Thymus (tissue), 11 donors: ENCODE measurements at regions not wholly inside any gene's neighbourhood (a gene's known extent, or its start where the extent isn't known, plus 50 kb on each side); places are given as distances from the start of the nearest gene placed in this dataset.

Experiments
- DNase-seq, 9 donors: peaks; one replicate each; pipeline ENCODE4 v3.0.0-alpha.2; 2013; ENCODE audit warnings: low spot score in 9 of 9, low read depth in 6 of 9, missing footprints in 1 of 9
- H3K27ac ChIP-seq, 2 donors: one replicate each; pipeline ENCODE4 v1.5.1; 2013; ENCODE audit warnings: control low read depth in 1 of 2, low read depth in 1 of 2, low read length in 1 of 2, mild to moderate bottlenecking in 1 of 2, moderate library complexity in 1 of 2
- H3K27me3 ChIP-seq, 2 donors: one replicate each; pipeline ENCODE4 v1.5.1; 2013; ENCODE audit warnings: low read length in 1 of 2; ENCODE audit not compliant: control insufficient read depth in 2 of 2, insufficient read depth in 1 of 2
- H3K36me3 ChIP-seq, 2 donors: one replicate each; pipeline ENCODE4 v1.5.1; 2013; ENCODE audit warnings: low read length in 1 of 2, mild to moderate bottlenecking in 1 of 2, moderate library complexity in 1 of 2; ENCODE audit not compliant: control insufficient read depth in 2 of 2, insufficient read depth in 2 of 2
- H3K4me1 ChIP-seq, 2 donors: one replicate each; pipeline ENCODE4 v1.5.1; 2013; ENCODE audit warnings: low read length in 2 of 2; ENCODE audit not compliant: control insufficient read depth in 2 of 2, insufficient read depth in 2 of 2
- H3K4me3 ChIP-seq, 2 donors: one replicate each; pipeline ENCODE4 v1.5.1; 2013; ENCODE audit warnings: low read length in 2 of 2, control low read depth in 1 of 2, mild to moderate bottlenecking in 1 of 2
- H3K9me3 ChIP-seq, 2 donors: one replicate each; pipeline ENCODE4 v1.5.1; 2013; ENCODE audit warnings: low read length in 1 of 2, mild to moderate bottlenecking in 1 of 2; ENCODE audit not compliant: control insufficient read depth in 2 of 2, insufficient read depth in 1 of 2
- WGBS: extraction: QIAGEN DNeasy Blood & Tissue Kit; methylation state at CpG from one replicate; pipeline ENCODE4 v1.1.7; 2013; 5-methylcytosine and 5-hydroxymethylcytosine counted together
- donor health status: healthy.

DNA sequence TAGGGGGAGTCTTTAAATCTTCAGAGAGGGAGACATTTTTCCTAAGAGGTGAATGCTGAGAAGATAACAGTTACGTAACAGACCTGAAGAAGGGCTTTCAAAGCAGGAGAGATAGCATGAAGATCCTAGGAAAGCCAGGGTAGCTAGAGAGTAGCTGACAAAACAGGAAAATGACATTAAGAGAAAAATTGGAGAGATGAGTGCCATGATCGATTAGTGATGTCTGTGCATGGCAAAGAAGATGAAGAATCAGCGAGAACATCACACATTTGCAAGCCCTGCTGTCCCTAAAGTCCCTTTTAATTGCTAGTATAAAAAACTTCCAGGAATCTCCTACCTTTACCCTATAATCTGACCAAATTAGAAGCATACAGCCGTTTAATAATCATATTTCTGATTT, 116.9 kb upstream of the PAX6 start:
- no peak for DNase-seq
- H3K27ac ChIP-seq = no peak overlapping the region
- no peaks in the 10 kb centered on the region for H3K27me3 ChIP-seq
- H3K4me1 ChIP-seq = no peaks in the 10 kb centered on the region
- H3K4me3 ChIP-seq = no peak overlapping the region
- H3K9me3 ChIP-seq = no peaks in the 10 kb centered on the region
- 94% methylated on average over 4 of the region's 4 CpGs for WGBS
- no peaks in the 10 kb centered on the region for H3K36me3 ChIP-seq

DNA sequence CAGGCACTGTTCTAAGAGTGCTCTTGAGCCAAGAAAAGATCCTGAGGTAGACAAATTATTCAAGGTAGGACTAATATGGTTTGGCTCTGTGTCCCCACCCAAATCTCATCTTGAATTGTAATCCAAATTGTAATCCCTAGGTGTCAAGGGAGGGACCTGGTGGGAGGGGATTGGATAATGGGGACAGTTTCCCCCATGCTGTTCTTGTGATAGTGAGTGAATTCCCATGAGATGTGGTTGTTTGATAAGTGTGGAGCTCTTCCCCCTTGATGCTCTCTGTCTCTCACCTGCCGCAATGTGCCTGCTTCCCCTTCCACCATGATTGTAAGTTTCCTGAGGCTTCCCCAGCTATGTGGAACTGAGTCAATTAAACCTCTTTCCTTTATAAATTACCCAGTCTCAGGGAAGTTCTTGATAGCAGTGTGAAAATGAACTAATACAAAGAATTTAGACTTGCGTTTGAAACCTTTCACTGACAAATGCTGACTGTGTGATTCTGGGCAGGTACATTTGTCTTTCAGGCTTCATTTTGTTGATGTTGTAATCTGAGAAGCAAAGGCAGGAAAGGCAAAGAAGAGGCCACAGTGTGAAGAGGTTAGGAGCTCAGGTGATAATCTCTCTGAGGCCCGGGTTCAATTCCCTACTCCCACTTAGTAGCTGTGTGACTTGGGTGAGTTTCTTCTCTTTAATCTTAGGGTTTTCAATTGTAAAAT, 115.8 kb upstream of the PAX6 start:
- Histone ChIP-seq H3K36me3 (no peaks in the 10 kb centered on the region), H3K4me1 (no peaks in the 10 kb centered on the region), H3K9me3 (no peaks in the 10 kb centered on the region), H3K27me3 (no peaks in the 10 kb centered on the region), H3K27ac (no peak overlapping the region), H3K4me3 (no peak overlapping the region)
- no peak for DNase-seq
- WGBS = 50% methylated on average over 3 of the region's 3 CpGs

DNA sequence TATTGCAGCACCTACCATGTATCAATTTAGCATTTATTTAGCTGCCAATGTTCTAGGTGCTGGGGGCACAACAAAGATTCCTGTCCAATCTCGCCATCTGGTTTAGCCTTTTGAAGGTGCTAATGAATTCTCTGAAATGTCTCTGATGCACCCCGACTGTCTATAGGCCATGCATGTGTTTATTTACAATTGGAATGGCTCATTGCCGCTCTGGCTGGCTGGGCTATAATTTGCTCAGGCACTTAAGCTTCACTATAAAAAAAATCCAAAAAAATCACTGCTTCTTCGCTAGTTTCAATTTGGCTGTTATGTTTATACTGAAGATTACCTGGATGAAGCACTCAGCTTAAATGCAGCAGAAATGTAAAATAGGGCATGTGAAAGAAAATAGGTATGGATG, 115.0 kb upstream of the PAX6 start:
- Histone ChIP-seq H3K27ac (no peak overlapping the region), H3K4me1 (no peaks in the 10 kb centered on the region)
- no peak for DNase-seq

DNA sequence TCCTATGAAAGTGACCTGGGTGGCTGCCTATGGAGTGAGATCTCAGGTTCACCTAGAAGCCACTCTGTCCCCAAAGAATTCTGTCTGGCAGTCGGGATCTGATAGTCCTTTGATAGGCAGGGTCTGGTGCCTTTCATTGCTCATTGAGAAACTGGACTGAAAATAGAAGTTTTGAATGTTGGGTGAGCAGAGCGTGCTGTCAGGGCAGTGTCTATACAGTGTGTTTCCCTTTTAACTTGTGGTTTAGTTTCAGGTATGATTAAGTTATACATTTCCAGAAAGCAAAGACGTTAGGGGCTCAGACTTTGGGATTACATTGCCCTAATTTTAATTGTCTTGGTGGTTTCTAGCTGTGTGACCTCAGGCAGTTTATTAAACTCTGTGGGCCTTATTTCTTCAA, 111.3 kb upstream of the PAX6 start:
- WGBS = 77% methylated on average over 3 of the region's 3 CpGs
- Histone ChIP-seq H3K27me3 (no peaks in the 10 kb centered on the region), H3K36me3 (no peaks in the 10 kb centered on the region), H3K4me3 (no peak overlapping the region), H3K9me3 (no peaks in the 10 kb centered on the region), H3K27ac (no peak overlapping the region), H3K4me1 (no peaks in the 10 kb centered on the region)
- no peak for DNase-seq

More for the DNA sequence above, 115.0 kb upstream of the PAX6 start:
- Histone ChIP-seq H3K27me3 (no peaks in the 10 kb centered on the region), H3K9me3 (no peaks in the 10 kb centered on the region), H3K4me3 (no peak overlapping the region), H3K36me3 (no peaks in the 10 kb centered on the region)
- 89% methylated on average over 4 of the region's 4 CpGs for whole genome bisulfite sequencing

DNA sequence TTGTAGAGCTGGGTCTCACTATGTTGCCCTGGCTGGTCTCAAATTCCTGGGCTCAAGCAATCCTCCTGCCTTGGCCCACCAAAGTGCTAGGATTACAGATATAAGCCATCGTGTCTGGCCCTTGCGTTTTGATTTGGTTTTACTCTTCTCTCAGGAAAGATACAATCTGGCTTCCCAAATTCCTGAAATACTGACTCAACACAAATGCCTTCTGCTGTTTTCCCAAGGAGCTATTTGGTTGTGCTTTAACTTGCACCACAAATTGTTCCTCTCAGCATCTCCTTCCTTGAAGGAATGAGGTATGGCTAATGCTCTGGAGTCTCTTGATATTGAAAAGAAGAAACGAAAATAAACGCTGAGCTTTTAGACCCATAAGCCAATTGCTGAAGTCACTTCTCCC, 110.0 kb upstream of the PAX6 start:
- H3K36me3 ChIP-seq = no peaks in the 10 kb centered on the region
- no peaks in the 10 kb centered on the region for H3K4me1 ChIP-seq
- 91% methylated on average over 4 of the region's 4 CpGs for WGBS
- H3K9me3 ChIP-seq = no peaks in the 10 kb centered on the region
- no peaks in the 10 kb centered on the region for H3K27me3 ChIP-seq
- no peak overlapping the region for H3K4me3 ChIP-seq
- H3K27ac ChIP-seq = no peak overlapping the region
- no peak for DNase-seq

DNA sequence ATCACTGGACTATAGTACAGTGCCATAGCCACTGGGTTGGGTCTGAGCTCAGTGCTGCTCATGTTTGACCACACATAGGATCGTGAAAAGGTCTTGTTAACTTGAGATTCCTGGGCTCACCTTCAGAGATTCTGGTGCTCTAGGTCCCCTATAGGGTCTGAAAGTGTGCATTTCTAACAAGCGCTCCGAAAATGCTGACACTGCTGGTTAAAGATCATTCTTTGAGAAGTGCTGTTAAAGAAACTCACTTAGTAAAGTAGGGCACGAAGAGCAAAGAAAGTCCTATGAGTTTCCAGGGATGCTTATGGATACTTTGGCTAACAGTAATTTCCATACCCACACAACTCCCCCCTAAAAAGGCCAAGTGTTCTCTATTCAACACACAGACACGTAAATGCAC, 108.1 kb upstream of the PAX6 start:
- H3K27me3 ChIP-seq = no peaks in the 10 kb centered on the region
- no peak for DNase-seq
- 86% methylated on average over 5 of the region's 5 CpGs for WGBS
- H3K27ac ChIP-seq = no peak overlapping the region
- no peaks in the 10 kb centered on the region for H3K4me1 ChIP-seq
- H3K4me3 ChIP-seq = no peak overlapping the region
- H3K9me3 ChIP-seq = no peaks in the 10 kb centered on the region
- H3K36me3 ChIP-seq = no peaks in the 10 kb centered on the region

DNA sequence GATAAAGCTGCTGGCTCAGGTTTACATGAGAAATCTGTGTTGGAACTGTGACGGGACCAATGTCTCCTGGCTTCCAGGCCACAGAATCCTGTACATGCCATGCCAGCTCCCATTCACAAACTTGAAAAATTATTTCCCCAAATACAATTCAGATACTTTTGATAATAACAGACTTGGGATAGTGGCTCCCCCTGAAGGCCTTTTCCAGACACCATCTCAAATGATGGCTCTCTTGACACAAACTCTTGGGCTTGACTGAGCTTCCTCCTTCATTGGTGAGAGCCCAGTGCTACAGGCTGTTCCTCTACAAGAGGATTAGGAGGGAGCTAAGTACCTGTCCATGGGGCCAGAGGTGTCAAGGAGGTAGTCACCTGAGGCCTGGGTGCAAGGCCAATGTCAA, 104.7 kb upstream of the PAX6 start:
- Histone ChIP-seq H3K36me3 (no peaks in the 10 kb centered on the region), H3K4me1 (no peaks in the 10 kb centered on the region), H3K4me3 (no peak overlapping the region), H3K27ac (no peak overlapping the region), H3K9me3 (no peaks in the 10 kb centered on the region), H3K27me3 (no peaks in the 10 kb centered on the region)
- WGBS = 93% methylated on average over 1 of the region's 1 CpG
- DNase-seq = no peak

DNA sequence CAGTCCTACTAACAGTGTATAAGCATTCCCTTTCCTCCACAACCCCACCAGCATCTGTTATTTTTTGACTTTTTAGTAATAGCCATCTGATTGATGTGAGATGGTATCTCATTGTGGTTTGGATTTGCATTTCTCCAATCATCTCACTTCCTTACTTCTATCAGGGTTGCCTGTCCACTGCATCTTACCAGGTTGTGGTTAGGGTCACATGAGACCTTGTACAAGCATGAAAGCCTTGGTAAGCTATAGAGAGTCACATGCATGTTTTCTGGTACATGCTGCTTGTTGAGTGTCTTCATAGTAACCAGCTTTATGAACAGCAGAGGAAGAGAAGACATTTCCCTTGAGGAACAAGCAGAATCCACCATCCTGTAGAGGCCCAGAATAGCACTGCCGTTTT, 102.9 kb upstream of the PAX6 start:
- H3K4me1 ChIP-seq = no peaks in the 10 kb centered on the region
- H3K27ac ChIP-seq = no peak overlapping the region
- H3K9me3 ChIP-seq = no peaks in the 10 kb centered on the region
- DNase-seq = no peak
- WGBS = 96% methylated on average over 1 of the region's 1 CpG
- H3K36me3 ChIP-seq = no peaks in the 10 kb centered on the region
- H3K27me3 ChIP-seq = no peaks in the 10 kb centered on the region
- no peak overlapping the region for H3K4me3 ChIP-seq

DNA sequence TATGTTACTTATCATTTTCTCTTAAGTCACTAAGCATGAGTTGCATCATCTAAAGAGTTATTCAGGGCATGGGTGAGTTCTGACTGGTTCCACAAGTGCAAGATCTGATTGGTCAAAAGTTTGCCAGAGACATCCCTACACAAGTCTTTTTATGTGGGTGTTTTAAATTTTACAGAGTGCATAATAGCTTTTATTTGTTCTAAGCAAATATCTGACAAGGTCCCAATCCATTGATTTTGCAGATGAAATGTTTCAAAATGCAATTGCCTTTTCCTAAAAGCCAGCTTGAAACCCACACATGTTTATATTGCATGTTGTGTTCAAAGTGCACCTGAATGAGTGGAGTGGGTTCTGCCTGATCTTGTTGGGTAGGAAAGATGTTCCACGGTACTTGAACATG, 101.7 kb upstream of the PAX6 start:
- no peaks in the 10 kb centered on the region for H3K4me1 ChIP-seq
- no peaks in the 10 kb centered on the region for H3K9me3 ChIP-seq
- no peak overlapping the region for H3K27ac ChIP-seq
- H3K36me3 ChIP-seq = no peaks in the 10 kb centered on the region
- WGBS = 88% methylated on average over 1 of the region's 1 CpG
- H3K27me3 ChIP-seq = no peaks in the 10 kb centered on the region
- DNase-seq = no peak
- H3K4me3 ChIP-seq = no peak overlapping the region
